ENCODE measurements at regions not wholly inside any gene's neighbourhood (a gene's known extent, or its start where the extent isn't known, plus 50 kb on each side); places are given as distances from the start of the nearest gene placed in this dataset.

GRCh38 chr3:120854908-120855526, 53.0 kb upstream of the STXBP5L start:
- TF ChIP-seq, protein P1, sequence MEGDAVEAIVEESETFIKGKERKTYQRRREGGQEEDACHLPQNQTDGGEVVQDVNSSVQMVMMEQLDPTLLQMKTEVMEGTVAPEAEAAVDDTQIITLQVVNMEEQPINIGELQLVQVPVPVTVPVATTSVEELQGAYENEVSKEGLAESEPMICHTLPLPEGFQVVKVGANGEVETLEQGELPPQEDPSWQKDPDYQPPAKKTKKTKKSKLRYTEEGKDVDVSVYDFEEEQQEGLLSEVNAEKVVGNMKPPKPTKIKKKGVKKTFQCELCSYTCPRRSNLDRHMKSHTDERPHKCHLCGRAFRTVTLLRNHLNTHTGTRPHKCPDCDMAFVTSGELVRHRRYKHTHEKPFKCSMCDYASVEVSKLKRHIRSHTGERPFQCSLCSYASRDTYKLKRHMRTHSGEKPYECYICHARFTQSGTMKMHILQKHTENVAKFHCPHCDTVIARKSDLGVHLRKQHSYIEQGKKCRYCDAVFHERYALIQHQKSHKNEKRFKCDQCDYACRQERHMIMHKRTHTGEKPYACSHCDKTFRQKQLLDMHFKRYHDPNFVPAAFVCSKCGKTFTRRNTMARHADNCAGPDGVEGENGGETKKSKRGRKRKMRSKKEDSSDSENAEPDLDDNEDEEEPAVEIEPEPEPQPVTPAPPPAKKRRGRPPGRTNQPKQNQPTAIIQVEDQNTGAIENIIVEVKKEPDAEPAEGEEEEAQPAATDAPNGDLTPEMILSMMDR (conservative IDR thresholded peaks at IDR 0.05; ENCODE audit: low read depth, low read length), result no peak
- TF ChIP-seq RCOR1 (IDR thresholded peaks at IDR 0.05; ENCODE audit: insufficient replicate concordance, low read length) (no peak), RFX5 (IDR thresholded peaks at IDR 0.05; ENCODE audit: low read depth, low read length) (no peak), POLR2A (IDR thresholded peaks at IDR 0.05; ENCODE audit: low read depth, low read length) (no peak), MAFK (IDR thresholded peaks at IDR 0.05; ENCODE audit: low read depth, low read length) (no peak), MXI1 (IDR thresholded peaks at IDR 0.05; ENCODE audit: borderline replicate concordance, low read depth, low read length) (no peak), MAZ (IDR thresholded peaks at IDR 0.05; ENCODE audit: borderline replicate concordance, low read depth, low read length) (no peak), USF2 (IDR thresholded peaks at IDR 0.05; ENCODE audit: low read depth, low read length) (no peak), CHD1 (IDR thresholded peaks at IDR 0.05; ENCODE audit: low read depth, low read length) (no peak), BHLHE40 (IDR thresholded peaks at IDR 0.05; ENCODE audit: low read depth, low read length) (no peak), NFE2L2 (IDR thresholded peaks at IDR 0.05; ENCODE audit: low read depth, low read length) (no peak), RAD21 (IDR thresholded peaks at IDR 0.05; ENCODE audit: low read length) (no peak)

Data from IMR-90 (cell line).